Mucosa of descending colon (tissue), 3 donors: ENCODE measurements at regions not wholly inside any gene's neighbourhood (a gene's known extent, or its start where the extent isn't known, plus 50 kb on each side); places are given as distances from the start of the nearest gene placed in this dataset.

Source experiments
- ATAC-seq: fragments of 200-7000 bp; cut with Tn5 transposase; one replicate; pipeline ENCODE4 v1.9.1; 2020; ENCODE audit warnings: mild to moderate bottlenecking, moderate library complexity
- DNase-seq, 3 donors: peaks; one replicate each; pipeline ENCODE4 v3.0.0-alpha.2; 2020
- H3K36me3 ChIP-seq: fragments of 200-600 bp; one replicate; pipeline ENCODE4 v1.8.0; 2021; ENCODE audit warnings: low read depth, mild to moderate bottlenecking
- H3K4me1 ChIP-seq: fragments of 200-600 bp; one replicate; pipeline ENCODE4 v1.8.0; 2021; ENCODE audit warnings: low read depth, mild to moderate bottlenecking
- H3K4me3 ChIP-seq: fragments of 200-600 bp; one replicate; pipeline ENCODE4 v1.8.0; 2021; ENCODE audit warnings: mild to moderate bottlenecking
- H3K9me3 ChIP-seq: fragments of 200-600 bp; one replicate; pipeline ENCODE4 v1.8.0; 2021; ENCODE audit warnings: mild to moderate bottlenecking
- CTCF ChIP-seq: fragments of 200-600 bp; IDR thresholded peaks from one replicate; pipeline ENCODE4 v1.8.0; 2022; ENCODE audit warnings: antibody characterized with exemption, mild to moderate bottlenecking
- intact Hi-C, 2 donors: fragments of 100-400 bp; cut with DNase I in 1 of 2; cut with micrococcal nuclease in 1 of 2; formaldehyde crosslinking; loops; one replicate each; pipeline versions ENCODE4 v1.11.0 to v1.11.1; 2022; cut with DNase I, micrococcal nuclease
- donor health status: DM: no; HTN: no; CAD: no; lungs with moderate emphysema.
- donor health status: DM: no; HTN: no; CAD: no.
- donor health status: DM: no; HTN: yes; CAD: no.

GRCh38 chr5:175118700-175119309, 325.2 kb downstream of the DRD1 start:
- no peaks in the 10 kb centered on the region for H3K9me3 ChIP-seq
- no peaks in the 10 kb centered on the region for H3K4me1 ChIP-seq
- TF ChIP-seq CTCF, result no peak
- no peak overlapping the region for H3K4me3 ChIP-seq
- intact Hi-C loops, result no loop called here
- DNase-seq (no peak), ATAC-seq (no peak)
- no peaks in the 10 kb centered on the region for H3K36me3 ChIP-seq

- Histone ChIP-seq H3K4me3 (no peak overlapping the region), H3K36me3 (no peaks in the 10 kb centered on the region), H3K9me3 (no peaks in the 10 kb centered on the region), H3K4me1 (no peaks in the 10 kb centered on the region)
- intact Hi-C loops, result no loop called here
- no peak for DNase-seq
- no peak for ATAC-seq
- no peak for TF ChIP-seq CTCF
Measured at GRCh38 chr5:175116466-175117048, 327.4 kb downstream of the DRD1 start.

GRCh38 chr5:175115831-175116230, 328.2 kb downstream of the DRD1 start:
- DNase-seq (no peak), ATAC-seq (no peak)
- H3K4me3 ChIP-seq, result no peak overlapping the region
- intact Hi-C loops, result no loop called here
- H3K36me3 ChIP-seq, result no peaks in the 10 kb centered on the region
- no peaks in the 10 kb centered on the region for H3K4me1 ChIP-seq
- TF ChIP-seq CTCF, result no peak
- H3K9me3 ChIP-seq, result no peaks in the 10 kb centered on the region

- Histone ChIP-seq H3K4me1 (no peaks in the 10 kb centered on the region), H3K9me3 (peaks cover 8% of the 10 kb centered on the region), H3K36me3 (no peaks in the 10 kb centered on the region), H3K4me3 (no peak overlapping the region)
- intact Hi-C loops, result no loop called here
- TF ChIP-seq CTCF, result no peak
- ATAC-seq (no peak), DNase-seq (no peak)
Measured at GRCh38 chr5:175113947-175114346, 330.0 kb downstream of the DRD1 start.

GRCh38 chr5:175109058-175109755, 334.8 kb downstream of the DRD1 start:
- Histone ChIP-seq H3K9me3 (peaks cover 8% of the 10 kb centered on the region), H3K4me3 (no peak overlapping the region), H3K4me1 (no peaks in the 10 kb centered on the region), H3K36me3 (no peaks in the 10 kb centered on the region)
- no peak for TF ChIP-seq CTCF
- DNase-seq (no peak), ATAC-seq (no peak)
- intact Hi-C loops, result no loop called here
